Liver (tissue), 8 donors: ENCODE measurements at regions not wholly inside any gene's neighbourhood (a gene's known extent, or its start where the extent isn't known, plus 50 kb on each side); places are given as distances from the start of the nearest gene placed in this dataset.
"Not testable (repeated sequence)": the region's sequence is repeated elsewhere in the genome, so short reads cannot be mapped to it uniquely, and the experiment has no call there.

Experiments
- DNase-seq: peaks from one replicate; pipeline ENCODE4 v3.0.0-alpha.2; 2017; ENCODE audit warnings: low spot score
- H3K27ac ChIP-seq, 2 donors: one replicate each; pipeline ENCODE4 v1.7.0; 2013; ENCODE audit warnings: inconsistent platforms in 2 of 2, low read length in 2 of 2, control low read depth in 1 of 2, low read depth in 1 of 2, mild to moderate bottlenecking in 1 of 2
- H3K27me3 ChIP-seq, 4 donors: one replicate each; pipeline versions ENCODE4 v1.6.1 to v1.7.0; 2013; ENCODE audit warnings: low read length in 3 of 4, inconsistent platforms in 1 of 4, mild to moderate bottlenecking in 1 of 4, moderate library complexity in 1 of 4; ENCODE audit not compliant: control insufficient read depth in 4 of 4, insufficient read depth in 4 of 4
- H3K36me3 ChIP-seq, 4 donors: one replicate each; pipeline versions ENCODE4 v1.6.1 to v1.7.0; 2013; ENCODE audit warnings: low read length in 3 of 4, mild to moderate bottlenecking in 3 of 4, low read depth in 1 of 4, moderate library complexity in 1 of 4; ENCODE audit not compliant: control insufficient read depth in 4 of 4, insufficient read depth in 3 of 4
- H3K4me1 ChIP-seq, 4 donors: one replicate each; pipeline versions ENCODE4 v1.6.1 to v1.7.0; 2013; ENCODE audit warnings: low read length in 3 of 4, mild to moderate bottlenecking in 3 of 4, moderate library complexity in 1 of 4; ENCODE audit not compliant: control insufficient read depth in 4 of 4, insufficient read depth in 4 of 4
- H3K4me3 ChIP-seq, 3 donors: one replicate each; pipeline versions ENCODE4 v1.6.1 to v1.7.0; 2013; ENCODE audit warnings: low read length in 3 of 3, control low read depth in 1 of 3, low read depth in 1 of 3, mild to moderate bottlenecking in 1 of 3
- H3K9ac ChIP-seq, 2 donors: one replicate each; pipeline ENCODE4 v1.7.0; 2013; ENCODE audit warnings: low read length in 2 of 2, mild to moderate bottlenecking in 2 of 2, moderate library complexity in 2 of 2, control low read depth in 1 of 2, low read depth in 1 of 2
- H3K9me3 ChIP-seq, 4 donors: one replicate each; pipeline versions ENCODE4 v1.6.1 to v1.7.0; 2013; ENCODE audit warnings: low read length in 3 of 4; ENCODE audit not compliant: control insufficient read depth in 4 of 4
- ATF3 ChIP-seq: IDR thresholded peaks from 2 replicates; pipeline ENCODE4 v1.6.1; 2016; ENCODE audit warnings: antibody characterized with exemption
- CTCF ChIP-seq: fragments of 150-350 bp; IDR thresholded peaks from 2 replicates; pipeline ENCODE4 v1.5.1; 2017; ENCODE audit warnings: improper control_type of control experiment, low read depth, low read length; ENCODE audit not compliant: missing input control
- EGR1 ChIP-seq, 2 donors: IDR thresholded peaks; 2 replicates each; pipeline ENCODE4 v1.6.1; 2016 to 2018; ENCODE audit warnings: antibody characterized with exemption in 2 of 2, low read depth in 2 of 2
- FOXA1 ChIP-seq: IDR thresholded peaks from 2 replicates; pipeline ENCODE4 v1.6.1; 2016; ENCODE audit warnings: antibody characterized with exemption
- FOXA2 ChIP-seq: IDR thresholded peaks from 2 replicates; pipeline ENCODE4 v1.6.1; 2016; ENCODE audit warnings: antibody characterized with exemption
- GABPA ChIP-seq, 2 donors: IDR thresholded peaks in 1 of 2; conservative IDR thresholded peaks in 1 of 2; 2 replicates each; pipeline ENCODE4 v1.6.1; 2016; ENCODE audit warnings: antibody characterized with exemption in 2 of 2, mild to moderate bottlenecking in 1 of 2, moderate library complexity in 1 of 2
- HNF4A ChIP-seq, 2 donors: conservative IDR thresholded peaks; 2 replicates each; pipeline ENCODE4 v1.6.1; 2016; ENCODE audit warnings: antibody characterized with exemption in 2 of 2, mild to moderate bottlenecking in 2 of 2
- HNF4G ChIP-seq: IDR thresholded peaks from 2 replicates; pipeline ENCODE4 v1.6.1; 2016; ENCODE audit warnings: antibody characterized with exemption
- JUND ChIP-seq, 2 donors: IDR thresholded peaks; 2 replicates each; pipeline ENCODE4 v1.6.1; 2016; ENCODE audit warnings: antibody characterized with exemption in 2 of 2
- MAX ChIP-seq: IDR thresholded peaks from 2 replicates; pipeline ENCODE4 v1.6.1; 2016; ENCODE audit warnings: antibody characterized with exemption
- NR2F2 ChIP-seq: IDR thresholded peaks from 2 replicates; pipeline ENCODE4 v1.6.1; 2016; ENCODE audit warnings: antibody characterized with exemption
- RAD21 ChIP-seq, 2 donors: IDR thresholded peaks; 2 replicates each; pipeline ENCODE4 v1.6.1; 2016; ENCODE audit warnings: antibody characterized with exemption in 2 of 2, mild to moderate bottlenecking in 2 of 2
- REST ChIP-seq: IDR thresholded peaks from 2 replicates; pipeline ENCODE4 v1.6.1; 2016; ENCODE audit warnings: antibody characterized with exemption, mild to moderate bottlenecking
- RXRA ChIP-seq, 2 donors: IDR thresholded peaks; 2 replicates each; pipeline ENCODE4 v1.6.1; 2017 to 2018; ENCODE audit warnings: antibody characterized with exemption in 2 of 2, mild to moderate bottlenecking in 1 of 2
- SP1 ChIP-seq: IDR thresholded peaks from 2 replicates; pipeline ENCODE4 v1.6.1; 2018; ENCODE audit warnings: antibody characterized with exemption, mild to moderate bottlenecking
- TAF1 ChIP-seq: conservative IDR thresholded peaks from 2 replicates; pipeline ENCODE4 v1.6.1; 2016; ENCODE audit warnings: antibody characterized with exemption, mild to moderate bottlenecking
- YY1 ChIP-seq: IDR thresholded peaks from 2 replicates; pipeline ENCODE4 v1.6.1; 2016; ENCODE audit warnings: antibody characterized with exemption, mild to moderate bottlenecking
- ZBTB33 ChIP-seq: IDR thresholded peaks from 2 replicates; pipeline ENCODE4 v1.6.1; 2016; ENCODE audit warnings: antibody characterized with exemption
- WGBS: extraction: QIAGEN DNeasy Blood & Tissue Kit; methylation state at CpG from one replicate; pipeline ENCODE4 v1.1.7; 2013; 5-methylcytosine and 5-hydroxymethylcytosine counted together
- donor health status: healthy.
- donor health status: healthy.
- donor health status: healthy.
- donor health status: healthy.
- donor health status: healthy.

GRCh38 chr9:22840641-22841040, 394.0 kb downstream of the DMRTA1 start:
- H3K4me1 ChIP-seq = no peaks in the 10 kb centered on the region
- H3K36me3 ChIP-seq = peaks cover 0 to 2% (median 0%) of the 10 kb centered on the region in 4 donors
- no peak for TF ChIP-seq MAX
- no peak for TF ChIP-seq HNF4G
- TF ChIP-seq RXRA (IDR thresholded peaks at IDR 0.05) = no peak
- no peak for TF ChIP-seq CTCF
- no peak for TF ChIP-seq ZBTB33
- TF ChIP-seq ATF3 = no peak
- TF ChIP-seq REST = no peak
- no peak for TF ChIP-seq TAF1
- no peak for TF ChIP-seq NR2F2
- TF ChIP-seq FOXA1 = no peak
- no peak for TF ChIP-seq FOXA2
- TF ChIP-seq YY1 = no peak
- TF ChIP-seq GABPA (IDR thresholded peaks at IDR 0.05 in 1 of 2, conservative IDR thresholded peaks at IDR 0.05 in 1 of 2) = no peak
- no peak for TF ChIP-seq JUND (IDR thresholded peaks at IDR 0.05)
- TF ChIP-seq SP1 = no peak
- no peak for TF ChIP-seq HNF4A (conservative IDR thresholded peaks at IDR 0.05)
- TF ChIP-seq RAD21 (IDR thresholded peaks at IDR 0.05) = no peak
- no peak for TF ChIP-seq EGR1 (IDR thresholded peaks at IDR 0.05; ENCODE audit: low read depth in 2 of 2)
- H3K9me3 ChIP-seq = peaks cover 0 to 3% (median under 1%) of the 10 kb centered on the region in 4 donors
- no peak overlapping the region for H3K27ac ChIP-seq
- no peaks in the 10 kb centered on the region for H3K27me3 ChIP-seq
- H3K9ac ChIP-seq = no peak overlapping the region
- no peak overlapping the region for H3K4me3 ChIP-seq
- DNase-seq = no peak

GRCh38 chr9:22845243-22845642, 398.6 kb downstream of the DMRTA1 start:
- H3K36me3 ChIP-seq, H3K9me3 ChIP-seq, H3K27me3 ChIP-seq, DNase-seq, H3K27ac ChIP-seq, H3K4me1 ChIP-seq, H3K9ac ChIP-seq: not testable (repeated sequence)
- peak overlapping the region in 1 of 3 donors; percentile 24 for H3K4me3 ChIP-seq
- 96% methylated on average over 1 of the region's 1 CpG for WGBS
